KMS-11 (cell line): ENCODE measurements at regions not wholly inside any gene's neighbourhood (a gene's known extent, or its start where the extent isn't known, plus 50 kb on each side); places are given as distances from the start of the nearest gene placed in this dataset.

ENCODE experiments used
- H2AFZ ChIP-seq: fragments of 200-600 bp; sonication (generic); 2 replicates; pipeline ENCODE4 v1.6.1; 2016; ENCODE audit warnings: antibody characterized with exemption, mixed run types, low read depth
- H3K27ac ChIP-seq: fragments of 200-600 bp; sonication (generic); 2 replicates; pipeline ENCODE4 v1.6.1; 2016; ENCODE audit warnings: mild to moderate bottlenecking, mixed run types
- H3K27me3 ChIP-seq: fragments of 200-600 bp; sonication (generic); 2 replicates; pipeline ENCODE4 v1.6.1; 2017; ENCODE audit warnings: mild to moderate bottlenecking, low read depth, mixed run types, moderate library complexity; ENCODE audit not compliant: insufficient read depth
- H3K36me3 ChIP-seq: fragments of 200-600 bp; sonication (generic); 2 replicates; pipeline ENCODE4 v1.6.1; 2017; ENCODE audit warnings: mild to moderate bottlenecking, mixed run types; ENCODE audit not compliant: insufficient read depth
- H3K4me1 ChIP-seq: fragments of 200-600 bp; sonication (generic); 2 replicates; pipeline ENCODE4 v1.6.1; 2016; ENCODE audit warnings: mild to moderate bottlenecking, low read depth, mixed run types; ENCODE audit not compliant: poor library complexity, severe bottlenecking
- H3K4me2 ChIP-seq: fragments of 200-600 bp; sonication (generic); 2 replicates; pipeline ENCODE4 v1.7.0; 2016; ENCODE audit warnings: mild to moderate bottlenecking, mixed run types
- H3K4me3 ChIP-seq: fragments of 200-600 bp; sonication (generic); IDR thresholded peaks from 2 replicates; pipeline ENCODE4 v1.6.1; 2017; ENCODE audit warnings: low read depth, low read length, mixed read lengths; ENCODE audit not compliant: insufficient read depth
- H3K79me2 ChIP-seq: fragments of 200-600 bp; sonication (generic); 2 replicates; pipeline ENCODE4 v1.6.1; 2016; ENCODE audit warnings: low read depth, mixed run types; ENCODE audit not compliant: insufficient read depth
- H3K9ac ChIP-seq: fragments of 200-600 bp; sonication (generic); 2 replicates; pipeline ENCODE4 v1.6.1; 2016; ENCODE audit warnings: mild to moderate bottlenecking, mixed run types
- H4K20me1 ChIP-seq: fragments of 200-600 bp; sonication (generic); 2 replicates; pipeline ENCODE4 v1.6.1; 2016; ENCODE audit warnings: mild to moderate bottlenecking, mixed run types; ENCODE audit not compliant: insufficient read depth
- CTCF ChIP-seq: fragments of 200-600 bp; sonication (generic); conservative IDR thresholded peaks from 2 replicates; pipeline ENCODE4 v1.6.1; 2017; ENCODE audit warnings: low read depth, mild to moderate bottlenecking, antibody characterized with exemption, low read length, moderate library complexity, mixed read lengths

GRCh38 chr11:19646308-19646707, 66.3 kb upstream of the NAV2 start:
- Histone ChIP-seq H3K4me1 (peaks cover 18% of the 10 kb centered on the region), H4K20me1 (no peaks in the 10 kb centered on the region), H3K27ac (no peak overlapping the region), H3K79me2 (no peaks in the 10 kb centered on the region), H3K9ac (no peak overlapping the region), H2AFZ (no peak overlapping the region), H3K4me3 (no peak overlapping the region), H3K36me3 (no peaks in the 10 kb centered on the region), H3K4me2 (no peak overlapping the region), H3K27me3 (no peaks in the 10 kb centered on the region)
- TF ChIP-seq CTCF: no peak

GRCh38 chr11:19644316-19644715, 68.3 kb upstream of the NAV2 start:
- Histone ChIP-seq H3K36me3 (no peaks in the 10 kb centered on the region), H3K9ac (no peak overlapping the region), H3K4me1 (peaks cover 18% of the 10 kb centered on the region), H2AFZ (no peak overlapping the region), H4K20me1 (no peaks in the 10 kb centered on the region), H3K79me2 (no peaks in the 10 kb centered on the region), H3K27me3 (no peaks in the 10 kb centered on the region), H3K27ac (no peak overlapping the region), H3K4me3 (no peak overlapping the region), H3K4me2 (no peak overlapping the region)
- no peak for TF ChIP-seq CTCF

GRCh38 chr11:19642185-19643158, 70.2 kb upstream of the NAV2 start:
- Histone ChIP-seq H3K36me3 (no peaks in the 10 kb centered on the region), H3K9ac (no peak overlapping the region)

GRCh38 chr11:19639603-19640105, 73.0 kb upstream of the NAV2 start:
- no peak overlapping the region for H3K27ac ChIP-seq
- H3K27me3 ChIP-seq: no peaks in the 10 kb centered on the region
- H2AFZ ChIP-seq: no peak overlapping the region
- H3K4me3 ChIP-seq: no peak overlapping the region
- H3K79me2 ChIP-seq: no peaks in the 10 kb centered on the region
- H3K36me3 ChIP-seq: no peaks in the 10 kb centered on the region
- no peak for TF ChIP-seq CTCF
- no peak overlapping the region for H3K4me2 ChIP-seq
- no peaks in the 10 kb centered on the region for H3K4me1 ChIP-seq
- no peak overlapping the region for H3K9ac ChIP-seq
- no peaks in the 10 kb centered on the region for H4K20me1 ChIP-seq

More at GRCh38 chr11:19642185-19643158, 70.2 kb upstream of the NAV2 start:
- no peak overlapping the region for H3K4me2 ChIP-seq
- H3K27me3 ChIP-seq: no peaks in the 10 kb centered on the region
- H4K20me1 ChIP-seq: no peaks in the 10 kb centered on the region
- H2AFZ ChIP-seq: no peak overlapping the region
- H3K79me2 ChIP-seq: no peaks in the 10 kb centered on the region
- H3K4me1 ChIP-seq: peaks cover 18% of the 10 kb centered on the region
- no peak overlapping the region for H3K4me3 ChIP-seq
- no peak for TF ChIP-seq CTCF
- H3K27ac ChIP-seq: no peak overlapping the region
